Loucy (cell line): ENCODE measurements at regions not wholly inside any gene's neighbourhood (a gene's known extent, or its start where the extent isn't known, plus 50 kb on each side); places are given as distances from the start of the nearest gene placed in this dataset.

Source experiments
- EZH2phosphoT487 ChIP-seq: fragments of 200-600 bp; IDR thresholded peaks from 2 replicates; pipeline ENCODE4 v1.6.1; 2018; ENCODE audit warnings: antibody characterized with exemption, mild to moderate bottlenecking, moderate library complexity, borderline replicate concordance
- TF ChIP-seq, protein P1 (sequence below): fragments of 200-600 bp; sonication (generic); conservative IDR thresholded peaks from 2 replicates; pipeline ENCODE4 v1.5.1; 2014; ENCODE audit warnings: mild to moderate bottlenecking, antibody characterized with exemption, low read length

GRCh38 chr9:13508681-13509080, 229.2 kb upstream of the MPDZ start:
- TF ChIP-seq, protein P1, sequence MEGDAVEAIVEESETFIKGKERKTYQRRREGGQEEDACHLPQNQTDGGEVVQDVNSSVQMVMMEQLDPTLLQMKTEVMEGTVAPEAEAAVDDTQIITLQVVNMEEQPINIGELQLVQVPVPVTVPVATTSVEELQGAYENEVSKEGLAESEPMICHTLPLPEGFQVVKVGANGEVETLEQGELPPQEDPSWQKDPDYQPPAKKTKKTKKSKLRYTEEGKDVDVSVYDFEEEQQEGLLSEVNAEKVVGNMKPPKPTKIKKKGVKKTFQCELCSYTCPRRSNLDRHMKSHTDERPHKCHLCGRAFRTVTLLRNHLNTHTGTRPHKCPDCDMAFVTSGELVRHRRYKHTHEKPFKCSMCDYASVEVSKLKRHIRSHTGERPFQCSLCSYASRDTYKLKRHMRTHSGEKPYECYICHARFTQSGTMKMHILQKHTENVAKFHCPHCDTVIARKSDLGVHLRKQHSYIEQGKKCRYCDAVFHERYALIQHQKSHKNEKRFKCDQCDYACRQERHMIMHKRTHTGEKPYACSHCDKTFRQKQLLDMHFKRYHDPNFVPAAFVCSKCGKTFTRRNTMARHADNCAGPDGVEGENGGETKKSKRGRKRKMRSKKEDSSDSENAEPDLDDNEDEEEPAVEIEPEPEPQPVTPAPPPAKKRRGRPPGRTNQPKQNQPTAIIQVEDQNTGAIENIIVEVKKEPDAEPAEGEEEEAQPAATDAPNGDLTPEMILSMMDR: no peak
- no peak for TF ChIP-seq EZH2phosphoT487
